ENCODE measurements at regions not wholly inside any gene's neighbourhood (a gene's known extent, or its start where the extent isn't known, plus 50 kb on each side); places are given as distances from the start of the nearest gene placed in this dataset.

DNA sequence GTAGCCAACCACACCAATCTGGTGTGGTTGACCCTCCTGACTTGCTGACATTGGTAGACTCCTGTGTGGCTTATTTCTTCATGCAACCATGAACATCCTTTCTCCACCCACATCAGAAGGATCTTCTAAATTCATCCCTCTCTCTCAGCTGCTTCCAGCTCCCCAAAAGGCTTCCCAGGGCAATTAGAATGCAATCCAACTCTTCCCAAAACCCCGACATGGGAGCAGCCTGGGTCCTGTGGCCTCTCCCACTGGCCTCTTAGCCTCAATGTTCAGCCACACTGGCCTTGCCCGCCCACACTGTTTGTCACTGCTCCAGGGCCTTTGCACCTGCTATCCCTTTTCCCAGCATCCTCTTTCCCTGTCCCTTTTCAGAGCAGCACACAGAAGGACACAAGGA is 199.8 kb upstream of the SGCG start:
- TF ChIP-seq, protein P1, sequence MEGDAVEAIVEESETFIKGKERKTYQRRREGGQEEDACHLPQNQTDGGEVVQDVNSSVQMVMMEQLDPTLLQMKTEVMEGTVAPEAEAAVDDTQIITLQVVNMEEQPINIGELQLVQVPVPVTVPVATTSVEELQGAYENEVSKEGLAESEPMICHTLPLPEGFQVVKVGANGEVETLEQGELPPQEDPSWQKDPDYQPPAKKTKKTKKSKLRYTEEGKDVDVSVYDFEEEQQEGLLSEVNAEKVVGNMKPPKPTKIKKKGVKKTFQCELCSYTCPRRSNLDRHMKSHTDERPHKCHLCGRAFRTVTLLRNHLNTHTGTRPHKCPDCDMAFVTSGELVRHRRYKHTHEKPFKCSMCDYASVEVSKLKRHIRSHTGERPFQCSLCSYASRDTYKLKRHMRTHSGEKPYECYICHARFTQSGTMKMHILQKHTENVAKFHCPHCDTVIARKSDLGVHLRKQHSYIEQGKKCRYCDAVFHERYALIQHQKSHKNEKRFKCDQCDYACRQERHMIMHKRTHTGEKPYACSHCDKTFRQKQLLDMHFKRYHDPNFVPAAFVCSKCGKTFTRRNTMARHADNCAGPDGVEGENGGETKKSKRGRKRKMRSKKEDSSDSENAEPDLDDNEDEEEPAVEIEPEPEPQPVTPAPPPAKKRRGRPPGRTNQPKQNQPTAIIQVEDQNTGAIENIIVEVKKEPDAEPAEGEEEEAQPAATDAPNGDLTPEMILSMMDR (conservative IDR thresholded peaks at IDR 0.05), result no peak
- TF ChIP-seq EZH2 (IDR thresholded peaks at IDR 0.05; ENCODE audit: low read depth), result no peak
